Subcutaneous abdominal adipose tissue (tissue), 5 donors: ENCODE measurements at regions not wholly inside any gene's neighbourhood (a gene's known extent, or its start where the extent isn't known, plus 50 kb on each side); places are given as distances from the start of the nearest gene placed in this dataset.
"Not testable (repeated sequence)": the region's sequence is repeated elsewhere in the genome, so short reads cannot be mapped to it uniquely, and the experiment has no call there.

Source experiments
- H3K27ac ChIP-seq: one replicate; pipeline ENCODE4 v1.7.0; 2013; ENCODE audit warnings: low read depth, mild to moderate bottlenecking, inconsistent platforms, low read length, moderate library complexity
- H3K27me3 ChIP-seq, 5 donors: one replicate each; pipeline ENCODE4 v1.7.0; 2013; ENCODE audit warnings: low read length in 5 of 5, inconsistent platforms in 1 of 5; ENCODE audit not compliant: control insufficient read depth in 5 of 5, insufficient read depth in 4 of 5
- H3K36me3 ChIP-seq, 5 donors: one replicate each; pipeline ENCODE4 v1.7.0; 2013; ENCODE audit warnings: low read length in 5 of 5; ENCODE audit not compliant: control insufficient read depth in 5 of 5, insufficient read depth in 5 of 5
- H3K4me1 ChIP-seq, 5 donors: one replicate each; pipeline ENCODE4 v1.7.0; 2013; ENCODE audit warnings: low read length in 5 of 5, mild to moderate bottlenecking in 3 of 5, moderate library complexity in 1 of 5; ENCODE audit not compliant: control insufficient read depth in 5 of 5, insufficient read depth in 5 of 5
- H3K4me3 ChIP-seq, 5 donors: one replicate each; pipeline ENCODE4 v1.7.0; 2013; ENCODE audit warnings: low read length in 5 of 5, low read depth in 1 of 5
- H3K9ac ChIP-seq, 5 donors: one replicate each; pipeline ENCODE4 v1.7.0; 2013; ENCODE audit warnings: low read length in 5 of 5, mild to moderate bottlenecking in 4 of 5, moderate library complexity in 3 of 5
- H3K9me3 ChIP-seq, 5 donors: one replicate each; pipeline ENCODE4 v1.7.0; 2013; ENCODE audit warnings: low read length in 5 of 5; ENCODE audit not compliant: control insufficient read depth in 5 of 5
- donor health status: healthy.
- donor health status: healthy.
- donor health status: healthy.
- donor health status: healthy.
- donor health status: healthy.

GRCh38 chr6:144667532-144668503 is 382.7 kb downstream of the UTRN start:
- Histone ChIP-seq H3K9ac (no peak overlapping the region), H3K36me3 (no peaks in the 10 kb centered on the region), H3K27ac (no peak overlapping the region), H3K4me3 (no peak overlapping the region), H3K27me3 (no peaks in the 10 kb centered on the region), H3K9me3 (peaks cover 0 to 15% (median 7%) of the 10 kb centered on the region in 5 donors), H3K4me1 (peaks cover 0 to 4% (median 0%) of the 10 kb centered on the region in 5 donors)

GRCh38 chr6:144670259-144670658 is 385.1 kb downstream of the UTRN start:
- peaks cover 3 to 18% (median 9%) of the 10 kb centered on the region in 5 donors for H3K9me3 ChIP-seq

GRCh38 chr6:144673807-144674206 is 388.7 kb downstream of the UTRN start:
- H3K27ac ChIP-seq = no peak overlapping the region
- H3K4me1 ChIP-seq = peaks cover 0 to 12% (median 9%) of the 10 kb centered on the region in 5 donors
- no peaks in the 10 kb centered on the region for H3K36me3 ChIP-seq
- no peak overlapping the region for H3K4me3 ChIP-seq
- no peaks in the 10 kb centered on the region for H3K27me3 ChIP-seq
- peaks cover 3 to 18% (median 9%) of the 10 kb centered on the region in 5 donors for H3K9me3 ChIP-seq
- H3K9ac ChIP-seq = no peak overlapping the region

More at GRCh38 chr6:144670259-144670658, 385.1 kb downstream of the UTRN start:
- not testable (repeated sequence) for H3K27ac ChIP-seq, H3K36me3 ChIP-seq, H3K9ac ChIP-seq, H3K4me1 ChIP-seq, H3K4me3 ChIP-seq, H3K27me3 ChIP-seq

- H3K9ac ChIP-seq = no peak overlapping the region
- peaks cover 3 to 17% (median 7%) of the 10 kb centered on the region in 5 donors for H3K9me3 ChIP-seq
- peaks cover 0 to 23% (median 19%) of the 10 kb centered on the region in 5 donors for H3K4me1 ChIP-seq
- H3K27ac ChIP-seq = no peak overlapping the region
- H3K27me3 ChIP-seq = no peaks in the 10 kb centered on the region
- no peaks in the 10 kb centered on the region for H3K36me3 ChIP-seq
- no peak overlapping the region for H3K4me3 ChIP-seq
These were observed 390.2 kb downstream of the UTRN start for GRCh38 chr6:144675231-144675861.

GRCh38 chr6:144676310-144676709 is 391.2 kb downstream of the UTRN start:
- Histone ChIP-seq H3K9me3 (peaks cover 0 to 14% (median 4%) of the 10 kb centered on the region in 5 donors), H3K4me1 (peaks cover 0 to 26% (median 22%) of the 10 kb centered on the region in 5 donors)
- not testable (repeated sequence) for H3K36me3 ChIP-seq, H3K27me3 ChIP-seq, H3K4me3 ChIP-seq, H3K9ac ChIP-seq, H3K27ac ChIP-seq

- H3K27me3 ChIP-seq, H3K4me3 ChIP-seq, H3K36me3 ChIP-seq, H3K9me3 ChIP-seq, H3K9ac ChIP-seq, H3K27ac ChIP-seq: not testable (repeated sequence)
- peaks cover 0 to 27% (median 22%) of the 10 kb centered on the region in 5 donors for H3K4me1 ChIP-seq
These were observed 392.1 kb downstream of the UTRN start for GRCh38 chr6:144677263-144677662.

- H3K9ac ChIP-seq = no peak overlapping the region
- H3K4me3 ChIP-seq = no peak overlapping the region
- H3K27me3 ChIP-seq = no peaks in the 10 kb centered on the region
- H3K4me1 ChIP-seq = peaks cover 0 to 27% (median 22%) of the 10 kb centered on the region in 5 donors
- peaks cover 0 to 5% (median under 1%) of the 10 kb centered on the region in 5 donors for H3K9me3 ChIP-seq
- H3K27ac ChIP-seq = peak overlapping the region; percentile 56
- peaks cover 0 to 16% (median 8%) of the 10 kb centered on the region in 5 donors for H3K36me3 ChIP-seq
These were observed 393.7 kb downstream of the UTRN start for GRCh38 chr6:144678844-144679243.

- Histone ChIP-seq H3K4me1 (peaks cover 0 to 19% (median 15%) of the 10 kb centered on the region in 5 donors), H3K27me3 (no peaks in the 10 kb centered on the region), H3K36me3 (peaks cover 0 to 16% (median 8%) of the 10 kb centered on the region in 5 donors), H3K9me3 (peaks cover 0 to 2% (median 0%) of the 10 kb centered on the region in 5 donors), H3K27ac (no peak overlapping the region), H3K9ac (no peak overlapping the region), H3K4me3 (no peak overlapping the region)
These were observed 396.2 kb downstream of the UTRN start for GRCh38 chr6:144681334-144681733.

GRCh38 chr6:144683216-144684070 is 398.3 kb downstream of the UTRN start:
- Histone ChIP-seq H3K27ac (no peak overlapping the region), H3K4me1 (peaks cover 0 to 19% (median 15%) of the 10 kb centered on the region in 5 donors), H3K36me3 (peaks cover 5 to 18% (median 8%) of the 10 kb centered on the region in 5 donors), H3K4me3 (no peak overlapping the region), H3K9ac (no peak overlapping the region), H3K27me3 (no peaks in the 10 kb centered on the region), H3K9me3 (peaks cover 3 to 9% (median 5%) of the 10 kb centered on the region in 5 donors)
